IMR-90 (cell line): ENCODE measurements at regions not wholly inside any gene's neighbourhood (a gene's known extent, or its start where the extent isn't known, plus 50 kb on each side); places are given as distances from the start of the nearest gene placed in this dataset.

Experiments
- ATAC-seq: fragments of 200-7000 bp; cut with Tn5 transposase; 2 replicates; pipeline ENCODE4 v1.9.1; 2020; ENCODE audit warnings: low read depth, mild to moderate bottlenecking, moderate library complexity
- BruUV-seq: library from RNA; stranded (reverse); fragments of 400-500 nt; replicated peaks from 2 replicates; lab custom pipeline; 2021; lab: Mats Ljungman, UMichigan
- CTCF ChIA-PET: fragments of 300-600 bp; formaldehyde crosslinking; extraction: SDS; loops from one replicate; lab custom pipeline; 2021; ENCODE audit warnings: antibody characterized with exemption; lab: Yijun Ruan, JAX
- POLR2A ChIA-PET: fragments of 300-600 bp; sonication (Branson Sonifier 250); formaldehyde crosslinking; loops from one replicate; lab custom pipeline; 2022; ENCODE audit warnings: antibody characterized with exemption; ENCODE audit not compliant: unreplicated experiment; lab: Charles Lee
- DNase-seq: peaks from one replicate; pipeline ENCODE4 v3.0.0; 2013
- H2AFZ ChIP-seq: replicated peaks from 2 replicates; pipeline ENCODE3; 2013; ENCODE audit warnings: low read length, mild to moderate bottlenecking; ENCODE audit not compliant: poor library complexity
- H2AK5ac ChIP-seq: 2 replicates; pipeline ENCODE4 v1.6.1; 2013; ENCODE audit warnings: low read depth, low read length, inconsistent platforms
- H2AK9ac ChIP-seq: replicated peaks from 2 replicates; pipeline ENCODE3; 2013; ENCODE audit warnings: mild to moderate bottlenecking, low read depth, low read length, moderate library complexity; ENCODE audit not compliant: poor library complexity
- H2BK120ac ChIP-seq: 2 replicates; pipeline ENCODE4 v1.6.1; 2013; ENCODE audit warnings: low read depth, low read length, inconsistent platforms
- H2BK15ac ChIP-seq: 3 replicates; pipeline ENCODE4 v1.6.1; 2013; ENCODE audit warnings: low read depth, low read length, inconsistent platforms
- H2BK20ac ChIP-seq: 2 replicates; pipeline ENCODE4 v1.6.1; 2013; ENCODE audit warnings: low read depth, mild to moderate bottlenecking, inconsistent platforms, low read length, moderate library complexity
- H2BK5ac ChIP-seq: 2 replicates; pipeline ENCODE4 v1.6.1; 2013; ENCODE audit warnings: mild to moderate bottlenecking, low read depth, low read length, inconsistent platforms; ENCODE audit not compliant: poor library complexity, severe bottlenecking
- H3K14ac ChIP-seq: replicated peaks from 2 replicates; pipeline ENCODE4 v1.6.1; 2013; ENCODE audit warnings: low read depth, low read length, inconsistent platforms
- H3K18ac ChIP-seq: 2 replicates; pipeline ENCODE4 v1.6.1; 2013; ENCODE audit warnings: low read depth, low read length, control low read depth
- H3K23ac ChIP-seq: 2 replicates; pipeline ENCODE4 v1.6.1; 2013; ENCODE audit warnings: low read depth, low read length, inconsistent platforms
- H3K27ac ChIP-seq: 2 replicates; pipeline ENCODE4 v1.5.1; 2013; ENCODE audit warnings: mild to moderate bottlenecking, control low read depth, low read length; ENCODE audit not compliant: insufficient read depth
- H3K27me3 ChIP-seq: 2 replicates; pipeline ENCODE4 v1.6.1; 2013; ENCODE audit warnings: low read length; ENCODE audit not compliant: control insufficient read depth, insufficient read depth
- H3K36me3 ChIP-seq: 2 replicates; pipeline ENCODE4 v1.6.1; 2013; ENCODE audit warnings: low read length, mixed read lengths; ENCODE audit not compliant: control insufficient read depth, insufficient read depth
- H3K4ac ChIP-seq: 2 replicates; pipeline ENCODE4 v1.6.1; 2013; ENCODE audit warnings: low read depth, low read length, inconsistent platforms
- H3K4me1 ChIP-seq: 2 replicates; pipeline ENCODE4 v1.6.1; 2013; ENCODE audit warnings: low read length, mixed read lengths; ENCODE audit not compliant: control insufficient read depth, insufficient read depth
- H3K4me2 ChIP-seq: 2 replicates; pipeline ENCODE4 v1.6.1; 2013; ENCODE audit warnings: low read depth, mild to moderate bottlenecking, control low read depth, low read length, moderate library complexity
- H3K4me3 ChIP-seq: 2 replicates; pipeline ENCODE4 v1.5.1; 2013; ENCODE audit warnings: low read depth, mild to moderate bottlenecking, control low read depth, low read length, moderate library complexity; ENCODE audit not compliant: insufficient read depth
- H3K56ac ChIP-seq: 2 replicates; pipeline ENCODE4 v1.6.1; 2013; ENCODE audit warnings: low read length, inconsistent platforms; ENCODE audit not compliant: insufficient read depth; ENCODE audit errors: extremely low read depth
- H3K79me1 ChIP-seq, 2 experiments: 2 replicates each; pipeline ENCODE4 v1.6.1; 2013; ENCODE audit warnings: low read length in 2 of 2, inconsistent platforms in 1 of 2, low read depth in 1 of 2
- H3K9ac ChIP-seq: 2 replicates; pipeline ENCODE4 v1.6.1; 2013; ENCODE audit warnings: low read depth, low read length, control low read depth
- H3K9me1 ChIP-seq: 2 replicates; pipeline ENCODE4 v1.6.1; 2013; ENCODE audit warnings: low read length, inconsistent platforms; ENCODE audit not compliant: insufficient read depth
- H3K9me3 ChIP-seq: 2 replicates; pipeline ENCODE4 v1.6.1; 2013; ENCODE audit warnings: low read length; ENCODE audit not compliant: control insufficient read depth, insufficient read depth
- H4K20me1 ChIP-seq: 2 replicates; pipeline ENCODE4 v1.6.1; 2013; ENCODE audit warnings: low read length, inconsistent platforms; ENCODE audit not compliant: insufficient read depth
- H4K5ac ChIP-seq: 2 replicates; pipeline ENCODE4 v1.6.1; 2013; ENCODE audit warnings: mild to moderate bottlenecking, low read depth, low read length, control low read depth
- H4K8ac ChIP-seq, 2 experiments: 2 replicates each; pipeline ENCODE4 v1.6.1; 2013; ENCODE audit warnings: low read depth in 2 of 2, low read length in 2 of 2, control low read depth in 1 of 2, inconsistent platforms in 1 of 2
- H4K91ac ChIP-seq: 2 replicates; pipeline ENCODE4 v1.6.1; 2013; ENCODE audit warnings: low read depth, low read length, inconsistent platforms; ENCODE audit not compliant: insufficient read depth
- BHLHE40 ChIP-seq: fragments of 150-350 bp; IDR thresholded peaks from 2 replicates; pipeline ENCODE4 v1.6.1; 2016; ENCODE audit warnings: mild to moderate bottlenecking, low read depth, low read length
- CEBPB ChIP-seq: IDR thresholded peaks from 2 replicates; pipeline ENCODE4 v1.6.1; 2012; ENCODE audit warnings: low read depth, low read length, improper control_type of control experiment
- CHD1 ChIP-seq: IDR thresholded peaks from 2 replicates; pipeline ENCODE4 v1.6.1; 2012; ENCODE audit warnings: low read depth, low read length, improper control_type of control experiment
- FOS ChIP-seq: fragments of 150-350 bp; IDR thresholded peaks from 2 replicates; pipeline ENCODE4 v1.6.1; 2016; ENCODE audit warnings: low read depth, low read length
- MAFK ChIP-seq: IDR thresholded peaks from 2 replicates; pipeline ENCODE4 v1.6.1; 2012; ENCODE audit warnings: low read depth, low read length, improper control_type of control experiment
- MAZ ChIP-seq: IDR thresholded peaks from 2 replicates; pipeline ENCODE4 v1.6.1; 2012; ENCODE audit warnings: low read depth, mild to moderate bottlenecking, low read length, improper control_type of control experiment, moderate library complexity, borderline replicate concordance
- MXI1 ChIP-seq: IDR thresholded peaks from 2 replicates; pipeline ENCODE4 v1.6.1; 2012; ENCODE audit warnings: low read depth, mild to moderate bottlenecking, low read length, moderate library complexity, borderline replicate concordance
- NFE2L2 ChIP-seq: fragments of 150-350 bp; IDR thresholded peaks from 2 replicates; pipeline ENCODE4 v1.6.1; 2016; ENCODE audit warnings: low read depth, mild to moderate bottlenecking, low read length
- POLR2A ChIP-seq: IDR thresholded peaks from 2 replicates; pipeline ENCODE4 v1.6.1; 2012; ENCODE audit warnings: mild to moderate bottlenecking, low read depth, low read length
- RCOR1 ChIP-seq: IDR thresholded peaks from 2 replicates; pipeline ENCODE4 v1.6.1; 2012; ENCODE audit warnings: mild to moderate bottlenecking, low read length, improper control_type of control experiment; ENCODE audit not compliant: insufficient replicate concordance
- RFX5 ChIP-seq: IDR thresholded peaks from 2 replicates; pipeline ENCODE4 v1.8.0; 2012; ENCODE audit warnings: low read depth, mild to moderate bottlenecking, low read length, moderate library complexity
- SMC3 ChIP-seq: fragments of 150-350 bp; IDR thresholded peaks from 2 replicates; pipeline ENCODE4 v1.6.1; 2016; ENCODE audit warnings: low read depth, mild to moderate bottlenecking, antibody characterized with exemption, low read length, moderate library complexity
- WGBS, 2 experiments: methylation state at CpG; one replicate each; pipeline versions ENCODE4 v1.1.5 to v1.1.7; 2013; ENCODE audit warnings: missing lambda C conversion rate in 2 of 2; ENCODE audit not compliant: insufficient read length in 1 of 2; ENCODE audit errors: extremely low coverage in 2 of 2; 5-methylcytosine and 5-hydroxymethylcytosine counted together
- dilution Hi-C: fragments of 300-500 bp; cut with HindIII; formaldehyde crosslinking; loops from one replicate; pipeline ENCODE4 v1.14.3; 2018; ENCODE audit warnings: low sequenced_read_pairs; ENCODE audit not compliant: unreplicated experiment
- in situ Hi-C: fragments of 300-500 bp; cut with MboI; formaldehyde crosslinking; loops from 3 replicates; pipeline ENCODE4 v1.14.3; 2019; ENCODE audit warnings: low sequenced_read_pairs, inconsistent platforms, mixed read lengths
- intact Hi-C: fragments of 100-400 bp; cut with micrococcal nuclease; formaldehyde crosslinking; loops from 2 replicates; pipeline ENCODE4 v1.10.0; 2022
- TF ChIP-seq, protein P1 (sequence below): fragments of 150-350 bp; IDR thresholded peaks from 2 replicates; pipeline ENCODE4 v1.6.1; 2016; ENCODE audit warnings: low read depth, mild to moderate bottlenecking, low read length, moderate library complexity, borderline replicate concordance
- TF ChIP-seq, protein P2 (sequence below): fragments of 150-350 bp; IDR thresholded peaks from 2 replicates; pipeline ENCODE4 v1.6.1; 2017; ENCODE audit warnings: mild to moderate bottlenecking, antibody characterized with exemption, low read length, low read depth
- TF ChIP-seq, protein P3 (sequence below): conservative IDR thresholded peaks from 2 replicates; pipeline ENCODE4 v1.5.1; 2012; ENCODE audit warnings: mild to moderate bottlenecking, low read depth, low read length, improper control_type of control experiment

GRCh38 chr3:110708156-110708555 lies 363.5 kb upstream of the NECTIN3 start:
- Histone ChIP-seq H2AK9ac (no peak overlapping the region), H3K36me3 (no peaks in the 10 kb centered on the region), H2BK5ac (no peak overlapping the region), H3K56ac (no peak overlapping the region), H3K4ac (no peak overlapping the region), H3K9me3 (no peaks in the 10 kb centered on the region), H3K18ac (no peak overlapping the region), H4K8ac (no peak overlapping the region), H4K5ac (no peak overlapping the region), H2AFZ (no peak overlapping the region), H3K9ac (no peak overlapping the region), H2BK20ac (no peak overlapping the region), H2BK120ac (no peak overlapping the region), H3K4me1 (peaks cover 3% of the 10 kb centered on the region; the same call in 1 of the 2 replicates), H2AK5ac (no peak overlapping the region), H3K79me1 (no peaks in the 10 kb centered on the region), H3K4me3 (no peak overlapping the region), H3K27ac (no peak overlapping the region), H3K27me3 (no peaks in the 10 kb centered on the region), H2BK15ac (no peak overlapping the region), H3K23ac (no peak overlapping the region), H3K9me1 (no peaks in the 10 kb centered on the region), H4K91ac (no peak overlapping the region), H4K20me1 (no peaks in the 10 kb centered on the region), H3K14ac (no peak overlapping the region), H3K4me2 (no peak overlapping the region)
- ChIA-PET POLR2A (no interaction called here), CTCF (no interaction called here)
- in situ Hi-C loops (no loop called here), intact Hi-C loops (no loop called here), dilution Hi-C loops (no loop called here)
- no CpG with 5 or more reads among the region's 1 CpG for WGBS, 2 experiments
- no peak for ATAC-seq
- no peak for DNase-seq
- TF ChIP-seq BHLHE40 (no peak), CEBPB (no peak), RFX5 (no peak), CHD1 (no peak), MAZ (no peak), RCOR1 (no peak), SMC3 (no peak), FOS (no peak), MAFK (no peak), MXI1 (no peak), NFE2L2 (no peak), POLR2A (no peak)
- TF ChIP-seq, protein P1, sequence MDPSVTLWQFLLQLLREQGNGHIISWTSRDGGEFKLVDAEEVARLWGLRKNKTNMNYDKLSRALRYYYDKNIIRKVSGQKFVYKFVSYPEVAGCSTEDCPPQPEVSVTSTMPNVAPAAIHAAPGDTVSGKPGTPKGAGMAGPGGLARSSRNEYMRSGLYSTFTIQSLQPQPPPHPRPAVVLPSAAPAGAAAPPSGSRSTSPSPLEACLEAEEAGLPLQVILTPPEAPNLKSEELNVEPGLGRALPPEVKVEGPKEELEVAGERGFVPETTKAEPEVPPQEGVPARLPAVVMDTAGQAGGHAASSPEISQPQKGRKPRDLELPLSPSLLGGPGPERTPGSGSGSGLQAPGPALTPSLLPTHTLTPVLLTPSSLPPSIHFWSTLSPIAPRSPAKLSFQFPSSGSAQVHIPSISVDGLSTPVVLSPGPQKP: no peak
- TF ChIP-seq, protein P2, sequence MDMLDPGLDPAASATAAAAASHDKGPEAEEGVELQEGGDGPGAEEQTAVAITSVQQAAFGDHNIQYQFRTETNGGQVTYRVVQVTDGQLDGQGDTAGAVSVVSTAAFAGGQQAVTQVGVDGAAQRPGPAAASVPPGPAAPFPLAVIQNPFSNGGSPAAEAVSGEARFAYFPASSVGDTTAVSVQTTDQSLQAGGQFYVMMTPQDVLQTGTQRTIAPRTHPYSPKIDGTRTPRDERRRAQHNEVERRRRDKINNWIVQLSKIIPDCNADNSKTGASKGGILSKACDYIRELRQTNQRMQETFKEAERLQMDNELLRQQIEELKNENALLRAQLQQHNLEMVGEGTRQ: no peak
- TF ChIP-seq, protein P3, sequence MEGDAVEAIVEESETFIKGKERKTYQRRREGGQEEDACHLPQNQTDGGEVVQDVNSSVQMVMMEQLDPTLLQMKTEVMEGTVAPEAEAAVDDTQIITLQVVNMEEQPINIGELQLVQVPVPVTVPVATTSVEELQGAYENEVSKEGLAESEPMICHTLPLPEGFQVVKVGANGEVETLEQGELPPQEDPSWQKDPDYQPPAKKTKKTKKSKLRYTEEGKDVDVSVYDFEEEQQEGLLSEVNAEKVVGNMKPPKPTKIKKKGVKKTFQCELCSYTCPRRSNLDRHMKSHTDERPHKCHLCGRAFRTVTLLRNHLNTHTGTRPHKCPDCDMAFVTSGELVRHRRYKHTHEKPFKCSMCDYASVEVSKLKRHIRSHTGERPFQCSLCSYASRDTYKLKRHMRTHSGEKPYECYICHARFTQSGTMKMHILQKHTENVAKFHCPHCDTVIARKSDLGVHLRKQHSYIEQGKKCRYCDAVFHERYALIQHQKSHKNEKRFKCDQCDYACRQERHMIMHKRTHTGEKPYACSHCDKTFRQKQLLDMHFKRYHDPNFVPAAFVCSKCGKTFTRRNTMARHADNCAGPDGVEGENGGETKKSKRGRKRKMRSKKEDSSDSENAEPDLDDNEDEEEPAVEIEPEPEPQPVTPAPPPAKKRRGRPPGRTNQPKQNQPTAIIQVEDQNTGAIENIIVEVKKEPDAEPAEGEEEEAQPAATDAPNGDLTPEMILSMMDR: no peak
- BruUV-seq: no TSS peak
